Keratinocyte (primary cell): ENCODE measurements at regions not wholly inside any gene's neighbourhood (a gene's known extent, or its start where the extent isn't known, plus 50 kb on each side); places are given as distances from the start of the nearest gene placed in this dataset.

Experiments used
- DNase-seq: peaks from one replicate; pipeline ENCODE4 v3.0.0-alpha.2; 2011; ENCODE audit warnings: low read depth, missing footprints, low spot score
- FAIRE-seq: peaks from 2 replicates; lab custom pipeline; 2011; peaks lifted over from hg19 to GRCh38; lab: Jason Lieb, UNC
- H2AFZ ChIP-seq: 2 replicates; pipeline ENCODE4 v1.6.0; 2012; ENCODE audit warnings: low read length, control low read depth, inconsistent platforms; ENCODE audit not compliant: control insufficient read depth
- H3K27ac ChIP-seq: 2 replicates; pipeline ENCODE4 v1.5.1; 2011; ENCODE audit warnings: low read length; ENCODE audit not compliant: control insufficient read depth, insufficient read depth
- H3K27me3 ChIP-seq: 3 replicates; pipeline ENCODE4 v1.6.0; 2011; ENCODE audit warnings: low read length; ENCODE audit not compliant: control insufficient read depth, insufficient read depth; ENCODE audit errors: extremely low read depth
- H3K36me3 ChIP-seq, 2 experiments: 2 replicates in 1 of 2; 3 replicates in 1 of 2; pipeline ENCODE4 v1.5.1; 2011; ENCODE audit warnings: low read length in 2 of 2, mild to moderate bottlenecking in 1 of 2; ENCODE audit not compliant: control insufficient read depth in 2 of 2, insufficient read depth in 2 of 2; ENCODE audit errors: extremely low read depth in 1 of 2
- H3K4me1 ChIP-seq: 3 replicates; pipeline ENCODE4 v1.5.1; 2011; ENCODE audit warnings: low read length; ENCODE audit not compliant: control insufficient read depth, insufficient read depth; ENCODE audit errors: extremely low read depth
- H3K4me2 ChIP-seq: 3 replicates; pipeline ENCODE4 v1.6.0; 2011; ENCODE audit warnings: low read depth, low read length; ENCODE audit not compliant: control insufficient read depth, insufficient read depth; ENCODE audit errors: extremely low read depth
- H3K4me3 ChIP-seq, 3 experiments: fragments of 200-600 bp in 1 of 3; sonication (generic) in 1 of 3; 2 replicates in 2 of 3; 3 replicates in 1 of 3; pipeline ENCODE4 v1.5.1; 2011 to 2016; ENCODE audit warnings: low read length in 3 of 3, mild to moderate bottlenecking in 3 of 3, control low read depth in 2 of 3, inconsistent platforms in 1 of 3, low read depth in 1 of 3, mixed read lengths in 1 of 3, mixed run types in 1 of 3, moderate library complexity in 1 of 3; ENCODE audit not compliant: control insufficient read depth in 2 of 3, insufficient read depth in 2 of 3; ENCODE audit errors: extremely low read depth in 1 of 3
- H3K79me2 ChIP-seq: 2 replicates; pipeline ENCODE4 v1.6.0; 2012; ENCODE audit warnings: low read length; ENCODE audit not compliant: control insufficient read depth, insufficient read depth
- H3K9ac ChIP-seq: 3 replicates; pipeline ENCODE4 v1.6.0; 2011; ENCODE audit warnings: low read length; ENCODE audit not compliant: control insufficient read depth, insufficient read depth; ENCODE audit errors: extremely low read depth
- H3K9me1 ChIP-seq: 3 replicates; pipeline ENCODE4 v1.6.0; 2011; ENCODE audit warnings: low read length; ENCODE audit not compliant: control insufficient read depth, insufficient read depth; ENCODE audit errors: extremely low read depth
- H3K9me3 ChIP-seq: 2 replicates; pipeline ENCODE4 v1.5.1; 2012; ENCODE audit warnings: low read depth, low read length; ENCODE audit not compliant: control insufficient read depth
- H4K20me1 ChIP-seq: 3 replicates; pipeline ENCODE4 v1.6.0; 2011; ENCODE audit warnings: low read length; ENCODE audit not compliant: control insufficient read depth, insufficient read depth; ENCODE audit errors: extremely low read depth
- EZH2 ChIP-seq: IDR thresholded peaks from one replicate; pipeline ENCODE4 v1.6.1; 2012; ENCODE audit warnings: inconsistent platforms, mild to moderate bottlenecking, low read length, moderate library complexity
- dilution Hi-C: fragments of 300-500 bp; cut with MboI; formaldehyde crosslinking; loops from one replicate; pipeline ENCODE4 v1.7.0; 2020; ENCODE audit warnings: low sequenced_read_pairs; ENCODE audit not compliant: extremely low pct_ligation_motif_present
- TF ChIP-seq, protein P1 (sequence below), 3 experiments: IDR thresholded peaks in 1 of 3; conservative IDR thresholded peaks in 1 of 3; optimal IDR thresholded peaks in 1 of 3; 2 replicates in 2 of 3; 3 replicates in 1 of 3; pipeline versions ENCODE3 to v1.5.1; 2011; ENCODE audit warnings: low read length in 3 of 3, mild to moderate bottlenecking in 3 of 3, moderate library complexity in 2 of 3, control low read depth in 1 of 3, inconsistent platforms in 1 of 3; ENCODE audit not compliant: insufficient read depth in 2 of 3; ENCODE audit errors: extremely low read depth in 1 of 3

DNA sequence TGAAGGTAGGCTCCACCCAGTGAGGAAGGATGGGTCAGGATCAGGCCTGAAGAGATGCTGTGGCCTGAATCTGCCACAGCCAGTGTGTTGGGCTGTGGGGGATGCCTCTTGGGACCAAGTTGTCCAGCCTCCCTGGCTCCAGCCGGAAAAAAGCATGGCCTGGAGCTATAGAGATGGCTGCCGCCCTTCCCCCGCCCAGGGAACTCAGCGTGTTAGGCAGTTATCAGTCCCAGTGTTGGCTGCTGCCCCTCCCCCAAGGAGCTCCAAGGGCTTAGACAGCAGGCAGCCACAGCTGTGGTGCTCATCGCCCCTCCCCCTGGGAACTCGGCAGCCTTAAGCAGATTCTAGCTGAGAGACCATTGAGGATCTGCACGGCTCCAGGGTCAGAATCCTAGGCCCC lies 158.0 kb downstream of the CAPZA3 start:
- Histone ChIP-seq H3K27me3 (no peaks in the 10 kb centered on the region), H3K9me1 (no peaks in the 10 kb centered on the region), H3K27ac (no peak overlapping the region), H3K4me3 (no peak overlapping the region), H3K9me3 (no peaks in the 10 kb centered on the region), H2AFZ (no peak overlapping the region), H3K4me1 (no peaks in the 10 kb centered on the region), H4K20me1 (no peaks in the 10 kb centered on the region), H3K9ac (no peak overlapping the region), H3K4me2 (no peak overlapping the region), H3K79me2 (no peaks in the 10 kb centered on the region), H3K36me3 (no peaks in the 10 kb centered on the region)
- dilution Hi-C loops, result no loop called here
- DNase-seq, result no peak
- FAIRE-seq, result no peak
- TF ChIP-seq EZH2, result no peak
- TF ChIP-seq, protein P1, sequence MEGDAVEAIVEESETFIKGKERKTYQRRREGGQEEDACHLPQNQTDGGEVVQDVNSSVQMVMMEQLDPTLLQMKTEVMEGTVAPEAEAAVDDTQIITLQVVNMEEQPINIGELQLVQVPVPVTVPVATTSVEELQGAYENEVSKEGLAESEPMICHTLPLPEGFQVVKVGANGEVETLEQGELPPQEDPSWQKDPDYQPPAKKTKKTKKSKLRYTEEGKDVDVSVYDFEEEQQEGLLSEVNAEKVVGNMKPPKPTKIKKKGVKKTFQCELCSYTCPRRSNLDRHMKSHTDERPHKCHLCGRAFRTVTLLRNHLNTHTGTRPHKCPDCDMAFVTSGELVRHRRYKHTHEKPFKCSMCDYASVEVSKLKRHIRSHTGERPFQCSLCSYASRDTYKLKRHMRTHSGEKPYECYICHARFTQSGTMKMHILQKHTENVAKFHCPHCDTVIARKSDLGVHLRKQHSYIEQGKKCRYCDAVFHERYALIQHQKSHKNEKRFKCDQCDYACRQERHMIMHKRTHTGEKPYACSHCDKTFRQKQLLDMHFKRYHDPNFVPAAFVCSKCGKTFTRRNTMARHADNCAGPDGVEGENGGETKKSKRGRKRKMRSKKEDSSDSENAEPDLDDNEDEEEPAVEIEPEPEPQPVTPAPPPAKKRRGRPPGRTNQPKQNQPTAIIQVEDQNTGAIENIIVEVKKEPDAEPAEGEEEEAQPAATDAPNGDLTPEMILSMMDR (optimal IDR thresholded peaks at IDR 0.05 in 1 of 3, IDR thresholded peaks at IDR 0.05 in 1 of 3, conservative IDR thresholded peaks at IDR 0.05 in 1 of 3; ENCODE audit: extremely low read depth in 1 of 3, insufficient read depth in 2 of 3, low read length in 3 of 3), result no peak

DNA sequence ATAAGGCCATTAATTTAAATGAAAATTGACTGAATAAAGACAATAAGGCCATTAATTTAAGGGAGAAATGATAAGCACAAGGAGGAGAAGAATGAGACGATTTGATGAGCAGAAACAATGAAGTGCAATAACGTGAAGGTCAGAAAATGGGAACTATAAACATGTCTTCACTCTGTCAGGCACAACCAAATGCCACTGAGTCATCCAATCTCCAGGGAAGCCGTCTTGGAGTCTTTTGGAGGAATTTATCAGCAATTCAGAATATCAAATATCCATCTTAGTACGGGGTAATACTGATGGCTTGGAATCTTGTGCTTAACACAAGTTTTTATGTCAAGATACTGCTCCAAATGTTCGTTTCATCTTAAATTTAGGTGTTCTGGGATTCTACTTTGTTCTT lies 159.9 kb downstream of the CAPZA3 start:
- no peak overlapping the region for H3K9ac ChIP-seq
- no peak overlapping the region for H3K27ac ChIP-seq
- no peaks in the 10 kb centered on the region for H3K27me3 ChIP-seq
- no peaks in the 10 kb centered on the region for H3K36me3 ChIP-seq
- no peaks in the 10 kb centered on the region for H3K9me1 ChIP-seq
- H3K4me1 ChIP-seq, result no peaks in the 10 kb centered on the region
- H3K4me2 ChIP-seq, result no peak overlapping the region
- TF ChIP-seq, protein P1 (optimal IDR thresholded peaks at IDR 0.05 in 1 of 3, IDR thresholded peaks at IDR 0.05 in 1 of 3, conservative IDR thresholded peaks at IDR 0.05 in 1 of 3; ENCODE audit: extremely low read depth in 1 of 3, insufficient read depth in 2 of 3, low read length in 3 of 3), result no peak
- TF ChIP-seq EZH2, result no peak
- no peaks in the 10 kb centered on the region for H3K9me3 ChIP-seq
- H3K4me3 ChIP-seq, result no peak overlapping the region
- dilution Hi-C loops, result no loop called here
- no peaks in the 10 kb centered on the region for H3K79me2 ChIP-seq
- H2AFZ ChIP-seq, result no peak overlapping the region
- no peaks in the 10 kb centered on the region for H4K20me1 ChIP-seq
- FAIRE-seq (no peak), DNase-seq (no peak)
